SK-N-SH treated with all-trans-retinoic acid at 6 μM for 48 hours (cell line): ENCODE measurements at regions not wholly inside any gene's neighbourhood (a gene's known extent, or its start where the extent isn't known, plus 50 kb on each side); places are given as distances from the start of the nearest gene placed in this dataset.

ENCODE experiments used
- ATAC-seq: fragments of 200-7000 bp; cut with Tn5 transposase; 3 replicates; pipeline ENCODE4 v1.9.1; 2020; ENCODE audit warnings: mild to moderate bottlenecking, moderate library complexity
- ARNTL ChIP-seq: fragments of 450-650 bp; formaldehyde crosslinking; IDR thresholded peaks from 2 replicates; pipeline ENCODE4 v1.5.0; 2020; ENCODE audit warnings: low read depth, mild to moderate bottlenecking, moderate library complexity, borderline replicate concordance
- BACH2 ChIP-seq: fragments of 250-450 bp; sonication (Bioruptor Pico); IDR thresholded peaks from 2 replicates; pipeline ENCODE4 v1.9.0; 2021; ENCODE audit warnings: mild to moderate bottlenecking, borderline replicate concordance
- CSDC2 ChIP-seq: fragments of 250-450 bp; sonication (Bioruptor Pico); IDR thresholded peaks from 2 replicates; pipeline ENCODE4 v1.5.0; 2020; ENCODE audit warnings: mild to moderate bottlenecking, moderate library complexity
- ESRRG ChIP-seq: fragments of 250-450 bp; sonication (Bioruptor Pico); IDR thresholded peaks from 2 replicates; pipeline ENCODE4 v1.6.1; 2021; ENCODE audit warnings: mild to moderate bottlenecking
- GLIS3 ChIP-seq: fragments of 250-450 bp; sonication (Bioruptor Pico); IDR thresholded peaks from 2 replicates; pipeline ENCODE4 v1.5.0; 2020; ENCODE audit warnings: mild to moderate bottlenecking, moderate library complexity
- OSR1 ChIP-seq: fragments of 250-450 bp; sonication (Bioruptor Pico); IDR thresholded peaks from 2 replicates; pipeline ENCODE4 v1.8.0; 2022; ENCODE audit warnings: moderate library complexity, mild to moderate bottlenecking, inconsistent platforms
- PATZ1 ChIP-seq: fragments of 250-450 bp; sonication (Bioruptor Pico); IDR thresholded peaks from 2 replicates; pipeline ENCODE4 v1.8.0; 2020; ENCODE audit warnings: mild to moderate bottlenecking, moderate library complexity, borderline replicate concordance
- POU6F1 ChIP-seq: fragments of 250-450 bp; sonication (Bioruptor Pico); IDR thresholded peaks from 2 replicates; pipeline ENCODE4 v1.8.0; 2021; ENCODE audit warnings: low read depth, mild to moderate bottlenecking, moderate library complexity, borderline replicate concordance
- PPARA ChIP-seq: fragments of 250-450 bp; sonication (Bioruptor Pico); IDR thresholded peaks from 2 replicates; pipeline ENCODE4 v1.5.0; 2020; ENCODE audit warnings: mild to moderate bottlenecking, borderline replicate concordance
- RARB ChIP-seq: fragments of 250-450 bp; sonication (Bioruptor Pico); IDR thresholded peaks from 2 replicates; pipeline ENCODE4 v1.8.0; 2021; ENCODE audit warnings: mild to moderate bottlenecking, moderate library complexity
- SNAI2 ChIP-seq: fragments of 250-450 bp; sonication (Bioruptor Pico); IDR thresholded peaks from 2 replicates; pipeline ENCODE4 v1.5.0; 2020; ENCODE audit warnings: mild to moderate bottlenecking, moderate library complexity
- TCF4 ChIP-seq: fragments of 250-450 bp; sonication (Bioruptor Pico); IDR thresholded peaks from 2 replicates; pipeline ENCODE4 v1.8.0; 2021; ENCODE audit warnings: mild to moderate bottlenecking, moderate library complexity, borderline replicate concordance
- TSHZ2 ChIP-seq: fragments of 250-450 bp; sonication (Bioruptor Pico); IDR thresholded peaks from 2 replicates; pipeline ENCODE4 v1.5.0; 2020; ENCODE audit warnings: mild to moderate bottlenecking, moderate library complexity
- ZC3H10 ChIP-seq: fragments of 250-450 bp; sonication (Bioruptor Pico); IDR thresholded peaks from 2 replicates; pipeline ENCODE4 v1.5.1; 2021; ENCODE audit warnings: mild to moderate bottlenecking, moderate library complexity
- ZFP30 ChIP-seq: fragments of 450-650 bp; formaldehyde crosslinking; IDR thresholded peaks from 2 replicates; pipeline ENCODE4 v1.5.0; 2022; ENCODE audit warnings: mild to moderate bottlenecking, moderate library complexity
- ZNF565 ChIP-seq: fragments of 450-650 bp; formaldehyde crosslinking; conservative IDR thresholded peaks from 2 replicates; pipeline ENCODE4 v1.5.0; 2020; ENCODE audit warnings: low read depth, mild to moderate bottlenecking, moderate library complexity
- ZNF70 ChIP-seq: fragments of 450-650 bp; formaldehyde crosslinking; IDR thresholded peaks from 2 replicates; pipeline ENCODE4 v1.5.0; 2020; ENCODE audit warnings: mild to moderate bottlenecking, moderate library complexity
- ZNF8 ChIP-seq: fragments of 450-650 bp; formaldehyde crosslinking; IDR thresholded peaks from 2 replicates; pipeline ENCODE4 v1.5.0; 2020; ENCODE audit warnings: mild to moderate bottlenecking, moderate library complexity
- TF ChIP-seq, protein P1 (sequence below): fragments of 250-450 bp; sonication (Bioruptor Pico); IDR thresholded peaks from 2 replicates; pipeline ENCODE4 v1.5.1; 2021; ENCODE audit warnings: mild to moderate bottlenecking, moderate library complexity
- TF ChIP-seq, protein P2 (sequence below): fragments of 250-450 bp; sonication (Bioruptor Pico); IDR thresholded peaks from 2 replicates; pipeline ENCODE4 v1.5.1; 2020; ENCODE audit warnings: low read depth, mild to moderate bottlenecking, moderate library complexity

DNA sequence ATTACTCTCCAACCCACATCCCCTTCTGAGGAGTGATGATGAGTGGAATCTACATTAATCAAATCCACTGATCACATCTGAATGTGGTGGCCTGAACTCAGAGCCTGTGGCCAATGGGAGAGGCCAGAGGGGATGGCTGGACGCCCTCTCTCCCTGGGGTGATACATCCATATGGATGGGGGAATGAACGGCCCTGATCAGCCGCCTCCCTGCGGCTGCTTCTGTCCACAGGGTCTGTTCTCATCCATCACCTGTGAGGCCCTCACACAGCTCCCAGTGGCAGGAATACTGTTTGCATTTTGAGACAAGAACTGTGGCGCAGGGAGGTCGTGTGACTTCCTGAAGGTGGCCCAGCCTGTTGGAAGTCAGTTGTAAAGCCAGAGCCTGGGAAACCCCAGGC lies 78.3 kb upstream of the SHISAL1 start:
- no peak for ATAC-seq
- TF ChIP-seq ZNF565 (CRISPR knock-in tag) (no peak), ZC3H10 (CRISPR knock-in tag) (no peak), PPARA (CRISPR knock-in tag) (no peak)

- TF ChIP-seq RARB (CRISPR knock-in tag) (no peak), GLIS3 (no peak), ZNF70 (CRISPR knock-in tag) (no peak), ZNF565 (CRISPR knock-in tag) (no peak), ZC3H10 (CRISPR knock-in tag) (no peak), TCF4 (CRISPR knock-in tag) (no peak), BACH2 (no peak), ARNTL (no peak), OSR1 (CRISPR knock-in tag) (no peak)
- TF ChIP-seq, protein P1, sequence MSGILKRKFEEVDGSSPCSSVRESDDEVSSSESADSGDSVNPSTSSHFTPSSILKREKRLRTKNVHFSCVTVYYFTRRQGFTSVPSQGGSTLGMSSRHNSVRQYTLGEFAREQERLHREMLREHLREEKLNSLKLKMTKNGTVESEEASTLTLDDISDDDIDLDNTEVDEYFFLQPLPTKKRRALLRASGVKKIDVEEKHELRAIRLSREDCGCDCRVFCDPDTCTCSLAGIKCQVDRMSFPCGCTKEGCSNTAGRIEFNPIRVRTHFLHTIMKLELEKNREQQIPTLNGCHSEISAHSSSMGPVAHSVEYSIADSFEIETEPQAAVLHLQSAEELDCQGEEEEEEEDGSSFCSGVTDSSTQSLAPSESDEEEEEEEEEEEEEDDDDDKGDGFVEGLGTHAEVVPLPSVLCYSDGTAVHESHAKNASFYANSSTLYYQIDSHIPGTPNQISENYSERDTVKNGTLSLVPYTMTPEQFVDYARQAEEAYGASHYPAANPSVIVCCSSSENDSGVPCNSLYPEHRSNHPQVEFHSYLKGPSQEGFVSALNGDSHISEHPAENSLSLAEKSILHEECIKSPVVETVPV (CRISPR knock-in tag) = no peak
- TF ChIP-seq, protein P2, sequence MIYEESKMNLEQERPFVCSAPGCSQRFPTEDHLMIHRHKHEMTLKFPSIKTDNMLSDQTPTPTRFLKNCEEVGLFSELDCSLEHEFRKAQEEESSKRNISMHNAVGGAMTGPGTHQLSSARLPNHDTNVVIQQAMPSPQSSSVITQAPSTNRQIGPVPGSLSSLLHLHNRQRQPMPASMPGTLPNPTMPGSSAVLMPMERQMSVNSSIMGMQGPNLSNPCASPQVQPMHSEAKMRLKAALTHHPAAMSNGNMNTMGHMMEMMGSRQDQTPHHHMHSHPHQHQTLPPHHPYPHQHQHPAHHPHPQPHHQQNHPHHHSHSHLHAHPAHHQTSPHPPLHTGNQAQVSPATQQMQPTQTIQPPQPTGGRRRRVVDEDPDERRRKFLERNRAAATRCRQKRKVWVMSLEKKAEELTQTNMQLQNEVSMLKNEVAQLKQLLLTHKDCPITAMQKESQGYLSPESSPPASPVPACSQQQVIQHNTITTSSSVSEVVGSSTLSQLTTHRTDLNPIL (CRISPR knock-in tag) = no peak
- ATAC-seq = no peak
Measured at GRCh38 chr22:44390613-44390970, 77.8 kb upstream of the SHISAL1 start.

DNA sequence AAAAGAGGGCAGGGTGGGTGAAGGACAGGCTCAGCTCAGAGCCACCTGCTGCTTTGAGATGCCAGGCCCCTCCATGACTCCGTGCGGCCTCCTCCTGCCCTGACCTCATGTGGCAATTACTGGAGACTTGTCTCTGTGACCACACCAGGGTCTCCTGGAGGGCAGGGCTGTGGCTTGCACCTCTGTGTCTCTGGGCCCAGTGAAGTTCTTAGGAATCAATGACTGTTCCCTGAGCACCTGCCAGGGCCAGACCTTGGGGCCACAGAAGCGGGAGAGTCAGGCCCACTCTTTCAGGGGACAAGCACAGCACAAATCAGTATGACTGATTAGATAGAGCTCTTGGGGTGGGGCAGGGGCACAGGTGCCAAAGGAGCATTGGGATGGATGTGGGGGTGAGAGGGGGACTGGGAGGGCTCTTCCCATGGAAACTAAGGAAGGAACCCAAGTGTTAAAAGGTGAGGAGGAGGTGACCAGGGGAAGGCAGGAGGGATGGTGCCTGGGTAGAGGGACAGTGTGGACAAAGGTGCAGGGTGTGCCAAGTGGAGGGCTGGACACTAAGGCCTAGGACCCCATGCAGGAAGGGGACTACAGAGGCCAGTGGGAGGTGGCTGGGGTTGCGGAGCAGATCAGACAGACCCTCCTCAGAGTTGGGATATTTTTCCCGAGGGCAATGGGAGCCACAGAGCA lies 77.3 kb upstream of the SHISAL1 start:
- ATAC-seq = no peak
- TF ChIP-seq ESRRG (CRISPR knock-in tag) (no peak), CSDC2 (CRISPR knock-in tag) (no peak), TCF4 (CRISPR knock-in tag) (no peak), ZNF565 (CRISPR knock-in tag) (no peak), ZFP30 (CRISPR knock-in tag) (no peak), SNAI2 (no peak), POU6F1 (CRISPR knock-in tag) (no peak), PATZ1 (CRISPR knock-in tag) (no peak), TSHZ2 (no peak), ZNF8 (no peak), GLIS3 (no peak)
- TF ChIP-seq, protein P2 (CRISPR knock-in tag) = no peak
